SK-N-SH treated with all-trans-retinoic acid at 6 μM for 48 hours (cell line): ENCODE measurements at regions not wholly inside any gene's neighbourhood (a gene's known extent, or its start where the extent isn't known, plus 50 kb on each side); places are given as distances from the start of the nearest gene placed in this dataset.

Source experiments
- ATAC-seq: fragments of 200-7000 bp; cut with Tn5 transposase; 3 replicates; pipeline ENCODE4 v1.9.1; 2020; ENCODE audit warnings: mild to moderate bottlenecking, moderate library complexity
- ARNTL ChIP-seq: fragments of 450-650 bp; formaldehyde crosslinking; IDR thresholded peaks from 2 replicates; pipeline ENCODE4 v1.5.0; 2020; ENCODE audit warnings: low read depth, mild to moderate bottlenecking, moderate library complexity, borderline replicate concordance
- BACH2 ChIP-seq: fragments of 250-450 bp; sonication (Bioruptor Pico); IDR thresholded peaks from 2 replicates; pipeline ENCODE4 v1.9.0; 2021; ENCODE audit warnings: mild to moderate bottlenecking, borderline replicate concordance
- CREB5 ChIP-seq: fragments of 250-450 bp; sonication (Bioruptor Pico); IDR thresholded peaks from 2 replicates; pipeline ENCODE4 v1.5.1; 2020; ENCODE audit warnings: low read depth, mild to moderate bottlenecking, moderate library complexity
- CSDC2 ChIP-seq: fragments of 250-450 bp; sonication (Bioruptor Pico); IDR thresholded peaks from 2 replicates; pipeline ENCODE4 v1.5.0; 2020; ENCODE audit warnings: mild to moderate bottlenecking, moderate library complexity
- ESRRG ChIP-seq: fragments of 250-450 bp; sonication (Bioruptor Pico); IDR thresholded peaks from 2 replicates; pipeline ENCODE4 v1.6.1; 2021; ENCODE audit warnings: mild to moderate bottlenecking
- GLIS3 ChIP-seq: fragments of 250-450 bp; sonication (Bioruptor Pico); IDR thresholded peaks from 2 replicates; pipeline ENCODE4 v1.5.0; 2020; ENCODE audit warnings: mild to moderate bottlenecking, moderate library complexity
- ISL1 ChIP-seq: fragments of 250-450 bp; sonication (Bioruptor Pico); IDR thresholded peaks from 2 replicates; pipeline ENCODE4 v2.1.2; 2022; ENCODE audit warnings: mild to moderate bottlenecking, moderate library complexity
- OSR1 ChIP-seq: fragments of 250-450 bp; sonication (Bioruptor Pico); IDR thresholded peaks from 2 replicates; pipeline ENCODE4 v1.8.0; 2022; ENCODE audit warnings: moderate library complexity, mild to moderate bottlenecking, inconsistent platforms
- PATZ1 ChIP-seq: fragments of 250-450 bp; sonication (Bioruptor Pico); IDR thresholded peaks from 2 replicates; pipeline ENCODE4 v1.8.0; 2020; ENCODE audit warnings: mild to moderate bottlenecking, moderate library complexity, borderline replicate concordance
- POU6F1 ChIP-seq: fragments of 250-450 bp; sonication (Bioruptor Pico); IDR thresholded peaks from 2 replicates; pipeline ENCODE4 v1.8.0; 2021; ENCODE audit warnings: low read depth, mild to moderate bottlenecking, moderate library complexity, borderline replicate concordance
- PPARA ChIP-seq: fragments of 250-450 bp; sonication (Bioruptor Pico); IDR thresholded peaks from 2 replicates; pipeline ENCODE4 v1.5.0; 2020; ENCODE audit warnings: mild to moderate bottlenecking, borderline replicate concordance
- RARB ChIP-seq: fragments of 250-450 bp; sonication (Bioruptor Pico); IDR thresholded peaks from 2 replicates; pipeline ENCODE4 v1.8.0; 2021; ENCODE audit warnings: mild to moderate bottlenecking, moderate library complexity
- SNAI2 ChIP-seq: fragments of 250-450 bp; sonication (Bioruptor Pico); IDR thresholded peaks from 2 replicates; pipeline ENCODE4 v1.5.0; 2020; ENCODE audit warnings: mild to moderate bottlenecking, moderate library complexity
- TCF4 ChIP-seq: fragments of 250-450 bp; sonication (Bioruptor Pico); IDR thresholded peaks from 2 replicates; pipeline ENCODE4 v1.8.0; 2021; ENCODE audit warnings: mild to moderate bottlenecking, moderate library complexity, borderline replicate concordance
- TOX ChIP-seq: fragments of 250-450 bp; sonication (Bioruptor Pico); IDR thresholded peaks from 2 replicates; pipeline ENCODE4 v1.8.0; 2021; ENCODE audit warnings: mild to moderate bottlenecking, moderate library complexity, borderline replicate concordance
- ZFP3 ChIP-seq: fragments of 250-450 bp; sonication (Bioruptor Pico); IDR thresholded peaks from 2 replicates; pipeline ENCODE4 v1.5.0; 2020; ENCODE audit warnings: mild to moderate bottlenecking, moderate library complexity
- ZFP30 ChIP-seq: fragments of 450-650 bp; formaldehyde crosslinking; IDR thresholded peaks from 2 replicates; pipeline ENCODE4 v1.5.0; 2022; ENCODE audit warnings: mild to moderate bottlenecking, moderate library complexity
- ZNF565 ChIP-seq: fragments of 450-650 bp; formaldehyde crosslinking; conservative IDR thresholded peaks from 2 replicates; pipeline ENCODE4 v1.5.0; 2020; ENCODE audit warnings: low read depth, mild to moderate bottlenecking, moderate library complexity
- ZNF70 ChIP-seq: fragments of 450-650 bp; formaldehyde crosslinking; IDR thresholded peaks from 2 replicates; pipeline ENCODE4 v1.5.0; 2020; ENCODE audit warnings: mild to moderate bottlenecking, moderate library complexity
- ZNF8 ChIP-seq: fragments of 450-650 bp; formaldehyde crosslinking; IDR thresholded peaks from 2 replicates; pipeline ENCODE4 v1.5.0; 2020; ENCODE audit warnings: mild to moderate bottlenecking, moderate library complexity

GRCh38 chr7:69192134-69192533 lies 406.1 kb upstream of the AUTS2 start (continued):
- no peak for TF ChIP-seq POU6F1

GRCh38 chr7:69193061-69193460 lies 405.2 kb upstream of the AUTS2 start:
- no peak for ATAC-seq
- TF ChIP-seq TOX (CRISPR knock-in tag): no peak
- TF ChIP-seq TCF4: no peak
- no peak for TF ChIP-seq ZNF8 (CRISPR knock-in tag)
- TF ChIP-seq OSR1 (CRISPR knock-in tag): no peak
- TF ChIP-seq ESRRG: no peak
- no peak for TF ChIP-seq BACH2 (CRISPR knock-in tag)
- no peak for TF ChIP-seq CSDC2 (CRISPR knock-in tag)
- TF ChIP-seq RARB (CRISPR knock-in tag): no peak
- no peak for TF ChIP-seq POU6F1

- no peak for ATAC-seq
- TF ChIP-seq ESRRG (no peak), ZFP30 (no peak), CREB5 (CRISPR knock-in tag) (no peak), GLIS3 (no peak), BACH2 (CRISPR knock-in tag) (no peak), PPARA (CRISPR knock-in tag) (no peak), ZFP3 (no peak), ISL1 (no peak)
Observed at GRCh38 chr7:69196593-69196992, 401.7 kb upstream of the AUTS2 start.

GRCh38 chr7:69198250-69198649 lies 400.0 kb upstream of the AUTS2 start:
- no peak for TF ChIP-seq ZNF565 (CRISPR knock-in tag)
- no peak for TF ChIP-seq ESRRG
- TF ChIP-seq ZNF70: no peak
- TF ChIP-seq BACH2 (CRISPR knock-in tag): no peak
- TF ChIP-seq TCF4: no peak
- TF ChIP-seq SNAI2: no peak
- TF ChIP-seq CSDC2 (CRISPR knock-in tag): no peak
- TF ChIP-seq ARNTL: no peak
- no peak for TF ChIP-seq TOX (CRISPR knock-in tag)
- no peak for TF ChIP-seq ZFP3
- no peak for TF ChIP-seq OSR1 (CRISPR knock-in tag)
- no peak for TF ChIP-seq ZFP30
- TF ChIP-seq PATZ1 (CRISPR knock-in tag): no peak
- TF ChIP-seq GLIS3: no peak
- TF ChIP-seq POU6F1: no peak
- no peak for TF ChIP-seq ISL1
- no peak for TF ChIP-seq PPARA (CRISPR knock-in tag)
- TF ChIP-seq CREB5 (CRISPR knock-in tag): no peak
- no peak for TF ChIP-seq ZNF8 (CRISPR knock-in tag)
- TF ChIP-seq, all 23 proteins: peak for 0
- ATAC-seq: no peak
